GM18502 (cell line): ENCODE measurements at regions not wholly inside any gene's neighbourhood (a gene's known extent, or its start where the extent isn't known, plus 50 kb on each side); places are given as distances from the start of the nearest gene placed in this dataset.
A peak's percentile ranks its signal among the peaks of the same experiment; 100 is the strongest.
"Not testable (repeated sequence)": the region's sequence is repeated elsewhere in the genome, so short reads cannot be mapped to it uniquely, and the experiment has no call there.

Source experiments
- ATAC-seq: cut with Tn5 transposase; IDR thresholded peaks from one replicate; pipeline ENCODE4 v1.9.1; 2021; ENCODE audit warnings: mild to moderate bottlenecking; ENCODE audit not compliant: unreplicated experiment, poor library complexity

- not testable (repeated sequence) for ATAC-seq
These were observed 159.6 kb downstream of the POLR1F start for GRCh38 chr7:19549246-19549645.

- ATAC-seq: no peak
These were observed 170.9 kb downstream of the POLR1F start for GRCh38 chr7:19537942-19538401.

- ATAC-seq: no peak
These were observed 175.6 kb downstream of the POLR1F start for GRCh38 chr7:19533266-19533665.

- ATAC-seq: no peak
These were observed 178.0 kb downstream of the POLR1F start for GRCh38 chr7:19530852-19531251.

- ATAC-seq: no peak
These were observed 178.6 kb downstream of the POLR1F start for GRCh38 chr7:19530261-19530660.

GRCh38 chr7:19526639-19527038 is 182.2 kb downstream of the POLR1F start:
- ATAC-seq: no peak

- ATAC-seq: no peak
These were observed 186.4 kb downstream of the POLR1F start for GRCh38 chr7:19522486-19522885.

- no peak for ATAC-seq
These were observed 188.4 kb downstream of the POLR1F start for GRCh38 chr7:19520392-19520791.

- ATAC-seq: no peak
These were observed 189.3 kb downstream of the POLR1F start for GRCh38 chr7:19519443-19520021.

- ATAC-seq: not testable (repeated sequence)
These were observed 191.3 kb downstream of the POLR1F start for GRCh38 chr7:19517546-19517945.

GRCh38 chr7:19508821-19509220 is 200.0 kb downstream of the POLR1F start:
- no peak for ATAC-seq

- ATAC-seq: no peak
These were observed 200.7 kb downstream of the POLR1F start for GRCh38 chr7:19508124-19508523.

- peak; percentile 74 for ATAC-seq
These were observed 216.9 kb downstream of the POLR1F start for GRCh38 chr7:19491821-19492452.

GRCh38 chr7:19491371-19491770 is 217.5 kb downstream of the POLR1F start:
- no peak for ATAC-seq

- no peak for ATAC-seq
These were observed 219.5 kb downstream of the POLR1F start for GRCh38 chr7:19489162-19489820.

GRCh38 chr7:19488056-19488455 is 220.8 kb downstream of the POLR1F start:
- ATAC-seq: no peak

- no peak for ATAC-seq
These were observed 226.2 kb downstream of the POLR1F start for GRCh38 chr7:19482628-19483027.

- no peak for ATAC-seq
These were observed 228.5 kb downstream of the POLR1F start for GRCh38 chr7:19480383-19480782.

- ATAC-seq: no peak
These were observed 238.8 kb downstream of the POLR1F start for GRCh38 chr7:19470031-19470430.

GRCh38 chr7:19465861-19466260 is 243.0 kb downstream of the POLR1F start:
- no peak for ATAC-seq

GRCh38 chr7:19464751-19465150 is 244.1 kb downstream of the POLR1F start:
- ATAC-seq: no peak

GRCh38 chr7:19464241-19464640 is 244.6 kb downstream of the POLR1F start:
- ATAC-seq: no peak
